Esophagus muscularis mucosa (tissue), 3 donors: ENCODE measurements at regions not wholly inside any gene's neighbourhood (a gene's known extent, or its start where the extent isn't known, plus 50 kb on each side); places are given as distances from the start of the nearest gene placed in this dataset.

Experiments
- POLR2A ChIP-seq: fragments of 450-650 bp; IDR thresholded peaks from one replicate; pipeline ENCODE4 v1.6.1; 2017; ENCODE audit warnings: antibody characterized with exemption, moderate library complexity, mild to moderate bottlenecking, low read depth
- TF ChIP-seq, protein P1 (sequence below), 3 experiments: fragments of 200-600 bp in 2 of 3; fragments of 450-650 bp in 1 of 3; sonication (generic) in 2 of 3; IDR thresholded peaks; one replicate each; pipeline ENCODE4 v1.5.1; 2017 to 2019; ENCODE audit warnings: antibody characterized with exemption in 3 of 3, mild to moderate bottlenecking in 2 of 3, moderate library complexity in 1 of 3

DNA sequence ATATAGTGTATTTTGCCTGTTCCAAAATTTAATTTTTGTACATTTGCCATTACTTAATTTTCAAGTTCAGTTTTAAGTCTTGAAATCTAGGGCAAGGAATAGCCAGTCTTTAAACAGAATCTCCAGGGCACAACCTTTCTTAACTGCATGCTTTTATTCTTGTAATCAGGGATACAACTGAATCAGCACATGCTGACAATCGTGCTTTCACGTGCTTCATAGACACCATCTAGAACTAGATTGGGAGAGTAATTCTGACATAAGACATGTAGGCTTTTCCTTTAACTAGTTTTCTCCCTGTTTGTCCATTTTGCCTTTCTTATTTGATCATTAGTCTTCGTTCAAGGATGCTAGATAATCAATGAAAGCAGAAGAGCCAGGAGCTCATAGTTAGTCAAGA, 650.4 kb upstream of the CADM2 start:
- TF ChIP-seq, protein P1, sequence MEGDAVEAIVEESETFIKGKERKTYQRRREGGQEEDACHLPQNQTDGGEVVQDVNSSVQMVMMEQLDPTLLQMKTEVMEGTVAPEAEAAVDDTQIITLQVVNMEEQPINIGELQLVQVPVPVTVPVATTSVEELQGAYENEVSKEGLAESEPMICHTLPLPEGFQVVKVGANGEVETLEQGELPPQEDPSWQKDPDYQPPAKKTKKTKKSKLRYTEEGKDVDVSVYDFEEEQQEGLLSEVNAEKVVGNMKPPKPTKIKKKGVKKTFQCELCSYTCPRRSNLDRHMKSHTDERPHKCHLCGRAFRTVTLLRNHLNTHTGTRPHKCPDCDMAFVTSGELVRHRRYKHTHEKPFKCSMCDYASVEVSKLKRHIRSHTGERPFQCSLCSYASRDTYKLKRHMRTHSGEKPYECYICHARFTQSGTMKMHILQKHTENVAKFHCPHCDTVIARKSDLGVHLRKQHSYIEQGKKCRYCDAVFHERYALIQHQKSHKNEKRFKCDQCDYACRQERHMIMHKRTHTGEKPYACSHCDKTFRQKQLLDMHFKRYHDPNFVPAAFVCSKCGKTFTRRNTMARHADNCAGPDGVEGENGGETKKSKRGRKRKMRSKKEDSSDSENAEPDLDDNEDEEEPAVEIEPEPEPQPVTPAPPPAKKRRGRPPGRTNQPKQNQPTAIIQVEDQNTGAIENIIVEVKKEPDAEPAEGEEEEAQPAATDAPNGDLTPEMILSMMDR (IDR thresholded peaks at IDR 0.05), result no peak
- TF ChIP-seq POLR2A, result no peak
